ENCODE measurements at regions not wholly inside any gene's neighbourhood (a gene's known extent, or its start where the extent isn't known, plus 50 kb on each side); places are given as distances from the start of the nearest gene placed in this dataset.

GRCh38 chr6:144392536-144392935, 107.4 kb downstream of the UTRN start:
- DNase-seq: no peak
- CTCF ChIA-PET: no interaction called here
- no peak overlapping the region for H3K4me2 ChIP-seq (replicated peaks; ENCODE audit: low read depth, low read length, poor library complexity, severe bottlenecking)
- peaks cover 99% of the 10 kb centered on the region for H4K20me1 ChIP-seq (ENCODE audit: control insufficient read depth, insufficient read depth, low read length, poor library complexity, severe bottlenecking)
- H3K27ac ChIP-seq (ENCODE audit: low read length in 2 of 2): no peak overlapping the region
- TF ChIP-seq CTCF (IDR thresholded peaks at IDR 0.05): no peak
- TF ChIP-seq EZH2 (IDR thresholded peaks at IDR 0.05; ENCODE audit: borderline replicate concordance, insufficient read depth, low read depth, low read length, poor library complexity, severe bottlenecking): no peak
- H3K4me3 ChIP-seq (ENCODE audit: control extremely low read depth in 1 of 5, extremely low read depth in 1 of 5, insufficient read depth in 1 of 5, low read depth in 2 of 5, low read length in 4 of 5): no peak overlapping the region
- peaks cover 0 to 8% of the 10 kb centered on the region in 2 donors for H3K4me1 ChIP-seq (ENCODE audit: control insufficient read depth in 2 of 2, insufficient read depth in 2 of 2, low read length in 2 of 2)
- Mint-ChIP-seq H3K4me1 (peaks cover 27% of the 10 kb centered on the region), H3K27me3 (no peaks in the 10 kb centered on the region), H3K4me3 (no peak overlapping the region), H3K9me3 (ENCODE audit: insufficient read depth) (no peaks in the 10 kb centered on the region), H3K27ac (no peak overlapping the region)
- peaks cover 0 to 5% (median 4%) of the 10 kb centered on the region in 3 donors for H3K9me3 ChIP-seq (ENCODE audit: control extremely low read depth in 1 of 3, control insufficient read depth in 2 of 3, insufficient read depth in 1 of 3, low read length in 2 of 3)
- ATAC-seq (ENCODE audit: low read depth): no peak
- H3K9ac ChIP-seq (ENCODE audit: low read length): no peak overlapping the region
- no peak overlapping the region for H2AFZ ChIP-seq (ENCODE audit: insufficient read depth, low read depth, low read length, poor library complexity, severe bottlenecking)
- peaks cover 12 to 15% of the 10 kb centered on the region in 2 experiments for H3K36me3 ChIP-seq (replicated peaks in 1 of 2; ENCODE audit: control extremely low read depth in 1 of 2, control insufficient read depth in 1 of 2, extremely low read depth in 1 of 2, insufficient read depth in 2 of 2, low read length in 1 of 2)
- H3K79me2 ChIP-seq (ENCODE audit: control insufficient read depth, insufficient read depth, low read length): peaks cover 94% of the 10 kb centered on the region
- 100% methylated on average over 1 of the region's 1 CpG for WGBS (ENCODE audit: insufficient coverage)
- POLR2A ChIA-PET: no interaction called here
- intact Hi-C loops (cut with micrococcal nuclease): loop anchor here (5.0 kb wide), 1 partner anchor 40 kb away; no protein-coding TSS in a partner anchor
- H3K27me3 ChIP-seq (replicated peaks in 1 of 4; ENCODE audit: control extremely low read depth in 1 of 4, control insufficient read depth in 3 of 4, insufficient read depth in 4 of 4, low read length in 3 of 4): no peaks in the 10 kb centered on the region

GRCh38 chr6:144394210-144394609, 109.1 kb downstream of the UTRN start:
- ChIA-PET POLR2A (no interaction called here), CTCF (no interaction called here)
- peaks cover 0 to 8% of the 10 kb centered on the region in 2 donors for H3K4me1 ChIP-seq (ENCODE audit: control insufficient read depth in 2 of 2, insufficient read depth in 2 of 2, low read length in 2 of 2)
- no peak overlapping the region for H3K27ac ChIP-seq (ENCODE audit: low read length in 2 of 2)
- no peak overlapping the region for H3K4me3 Mint-ChIP-seq
- H3K9me3 ChIP-seq (ENCODE audit: control extremely low read depth in 1 of 3, control insufficient read depth in 2 of 3, insufficient read depth in 1 of 3, low read length in 2 of 3): peaks cover 2 to 13% (median 12%) of the 10 kb centered on the region in 3 donors
- no peak overlapping the region for H2AFZ ChIP-seq (ENCODE audit: insufficient read depth, low read depth, low read length, poor library complexity, severe bottlenecking)
- H4K20me1 ChIP-seq (ENCODE audit: control insufficient read depth, insufficient read depth, low read length, poor library complexity, severe bottlenecking): peaks cover 95% of the 10 kb centered on the region
- H3K4me3 ChIP-seq (ENCODE audit: control extremely low read depth in 1 of 5, extremely low read depth in 1 of 5, insufficient read depth in 1 of 5, low read depth in 2 of 5, low read length in 4 of 5): no peak overlapping the region
- H3K9me3 Mint-ChIP-seq (ENCODE audit: insufficient read depth): peaks cover 5% of the 10 kb centered on the region
- no peaks in the 10 kb centered on the region for H3K27me3 ChIP-seq (replicated peaks in 1 of 4; ENCODE audit: control extremely low read depth in 1 of 4, control insufficient read depth in 3 of 4, insufficient read depth in 4 of 4, low read length in 3 of 4)
- H3K36me3 ChIP-seq (replicated peaks in 1 of 2; ENCODE audit: control extremely low read depth in 1 of 2, control insufficient read depth in 1 of 2, extremely low read depth in 1 of 2, insufficient read depth in 2 of 2, low read length in 1 of 2): peaks cover 11 to 17% of the 10 kb centered on the region in 2 experiments
- no peak overlapping the region for H3K4me2 ChIP-seq (replicated peaks; ENCODE audit: low read depth, low read length, poor library complexity, severe bottlenecking)
- intact Hi-C loops (cut with micrococcal nuclease): loop anchor here (5.0 kb wide), 1 partner anchor 42 kb away; no protein-coding TSS in a partner anchor
- ATAC-seq (ENCODE audit: low read depth) (peak; percentile 51), DNase-seq (peak; percentile 9)
- peaks cover 93% of the 10 kb centered on the region for H3K79me2 ChIP-seq (ENCODE audit: control insufficient read depth, insufficient read depth, low read length)
- H3K4me1 Mint-ChIP-seq: peaks cover 28% of the 10 kb centered on the region
- H3K27me3 Mint-ChIP-seq: no peaks in the 10 kb centered on the region
- TF ChIP-seq EZH2 (IDR thresholded peaks at IDR 0.05; ENCODE audit: borderline replicate concordance, insufficient read depth, low read depth, low read length, poor library complexity, severe bottlenecking) (no peak), CTCF (IDR thresholded peaks at IDR 0.05) (no peak)
- H3K27ac Mint-ChIP-seq: no peak overlapping the region
- no CpG with 5 or more reads among the region's 4 CpGs for WGBS (ENCODE audit: insufficient coverage)
- H3K9ac ChIP-seq (ENCODE audit: low read length): no peak overlapping the region
